HG03354 (cell line): ENCODE measurements at regions not wholly inside any gene's neighbourhood (a gene's known extent, or its start where the extent isn't known, plus 50 kb on each side); places are given as distances from the start of the nearest gene placed in this dataset.

Source experiments
- ATAC-seq: cut with Tn5 transposase; IDR thresholded peaks from one replicate; pipeline ENCODE4 v1.9.1; 2021; ENCODE audit warnings: mild to moderate bottlenecking; ENCODE audit not compliant: unreplicated experiment, poor library complexity, severe bottlenecking

DNA sequence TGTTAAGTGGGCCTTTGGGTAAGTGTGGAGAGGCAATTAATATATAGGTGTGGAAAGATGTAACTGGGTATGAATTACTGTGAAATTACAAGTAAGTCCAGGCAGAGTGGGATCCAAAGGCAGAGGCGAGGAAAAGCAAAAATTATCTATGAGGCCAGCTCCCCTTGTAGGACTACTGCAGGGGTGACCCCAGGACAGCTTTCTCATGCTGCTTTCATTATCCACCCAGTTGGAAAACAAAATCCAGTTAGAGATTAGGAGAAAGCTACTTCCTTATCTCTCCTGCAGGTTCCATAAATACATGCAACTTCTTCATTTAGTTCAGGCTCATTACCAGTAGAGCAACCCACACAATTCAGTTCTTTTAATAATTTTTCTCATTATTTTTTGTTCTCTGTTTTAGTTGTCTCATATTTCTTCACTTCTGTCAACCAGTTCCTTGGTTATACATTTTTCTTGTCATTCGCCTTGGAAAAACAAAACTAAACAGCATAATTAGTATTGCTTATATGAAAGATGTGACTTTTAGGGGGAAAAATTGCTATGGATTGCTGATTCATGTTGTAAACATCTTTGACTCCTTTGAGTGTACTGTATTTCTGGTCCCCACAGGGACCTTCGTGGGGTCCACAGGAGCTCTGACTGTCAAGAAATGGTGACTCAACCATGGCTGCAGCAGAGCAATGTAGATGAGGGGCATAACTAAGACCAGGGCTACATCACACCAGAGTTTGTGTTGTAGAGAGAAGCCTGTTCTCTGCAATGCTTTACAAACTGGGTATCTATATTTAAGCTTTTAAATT, 110.4 kb upstream of the PARD3B start:
- no peak for ATAC-seq

DNA sequence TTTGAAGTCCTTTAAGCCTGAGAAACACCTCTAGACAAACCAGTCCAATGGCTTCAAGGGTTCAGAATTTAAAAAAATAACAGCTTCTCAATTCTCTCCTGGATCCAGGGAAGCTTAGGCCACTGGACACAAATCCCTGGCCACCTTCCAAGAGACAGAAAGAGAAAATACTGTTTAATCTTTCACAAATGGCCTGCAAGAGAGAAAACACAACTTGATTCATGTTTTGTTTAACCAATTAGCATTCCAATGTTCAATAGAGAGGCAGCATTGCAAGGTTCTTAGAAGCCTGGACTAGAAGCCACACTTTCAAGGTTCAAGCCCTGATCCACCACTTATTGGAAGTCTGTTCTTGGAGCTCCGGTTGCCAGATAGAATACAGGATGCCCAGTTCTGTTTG, 109.0 kb upstream of the PARD3B start:
- no peak for ATAC-seq

DNA sequence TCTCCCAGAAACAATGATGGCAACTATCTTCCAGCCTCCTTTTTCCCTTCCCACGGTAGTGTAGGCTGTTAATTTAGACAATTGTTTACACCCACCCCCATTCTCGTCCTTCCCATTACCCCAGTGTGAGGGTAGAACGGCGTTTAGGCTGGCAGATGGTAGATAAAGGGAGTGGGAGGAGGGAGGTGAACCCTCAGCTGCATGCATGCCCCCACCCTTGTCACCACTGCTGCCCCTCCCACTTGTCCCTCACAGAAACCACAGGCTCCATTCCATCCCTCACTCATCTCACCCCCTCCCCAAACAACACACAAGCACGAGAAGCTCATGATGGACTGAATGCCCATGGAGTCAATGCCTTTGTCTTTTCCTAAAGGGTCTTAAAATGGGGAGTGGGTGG, 107.9 kb upstream of the PARD3B start:
- ATAC-seq = no peak

DNA sequence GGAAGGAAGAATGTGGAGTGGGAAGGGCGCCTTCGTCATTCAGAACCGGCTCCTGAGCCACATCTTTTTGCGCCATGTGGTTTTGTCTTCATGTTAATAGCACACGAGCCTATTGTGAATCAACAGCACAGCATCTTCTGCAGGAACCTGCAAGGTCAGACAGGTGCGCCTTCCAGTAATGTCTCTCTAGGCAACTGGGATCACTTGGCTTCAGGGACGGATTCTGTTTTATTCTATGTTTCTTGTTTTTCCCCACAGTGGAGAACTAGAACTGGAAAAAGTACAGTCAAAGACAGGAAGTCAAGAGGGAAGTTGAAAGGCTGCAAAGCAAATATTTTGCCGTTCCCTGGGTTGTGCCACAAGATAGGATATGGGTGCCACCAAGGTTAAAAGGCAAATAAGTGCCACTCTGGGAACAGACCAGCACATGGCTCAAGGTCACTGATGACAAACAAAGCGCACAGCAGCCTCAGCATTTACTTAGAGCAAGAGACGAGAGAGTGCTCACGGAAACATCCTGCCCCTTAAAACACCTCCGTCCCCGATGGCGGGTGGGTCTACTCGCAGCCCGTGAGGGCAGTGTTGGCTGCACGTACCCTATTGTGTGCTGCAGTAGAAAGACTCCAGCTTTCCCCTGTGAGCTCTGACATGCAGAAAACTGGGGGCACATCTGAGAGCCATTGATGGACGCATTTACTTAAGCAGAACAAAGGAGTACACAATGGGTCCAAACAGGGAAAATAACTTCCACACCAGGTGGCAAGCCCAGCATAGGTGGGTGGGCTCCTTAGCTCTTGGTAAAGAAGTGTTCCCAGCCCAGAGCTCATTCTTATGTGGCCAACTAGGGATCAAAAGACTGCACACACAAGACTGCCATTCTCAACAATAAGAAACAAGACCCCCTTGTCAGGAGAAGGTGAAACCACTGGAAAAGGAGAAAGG, 107.2 kb upstream of the PARD3B start:
- ATAC-seq = no peak

DNA sequence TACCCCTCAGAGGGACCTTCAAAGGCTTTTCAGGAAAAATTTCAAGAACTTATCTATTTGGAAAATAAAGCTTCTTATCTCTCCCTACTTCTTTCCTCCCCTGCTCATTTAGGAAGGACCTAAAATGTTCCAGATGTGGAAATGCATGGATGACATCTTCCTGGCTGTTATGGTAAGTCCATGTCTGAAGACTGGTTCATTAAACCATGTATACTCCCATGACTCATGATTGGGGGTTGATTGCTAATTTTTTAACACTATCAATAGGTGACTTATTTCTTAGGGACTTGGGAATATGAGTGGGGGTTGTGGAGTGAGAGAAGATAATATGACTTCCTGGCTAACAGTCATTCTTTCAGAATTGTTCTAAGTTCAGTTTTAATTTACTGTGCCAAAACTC, 104.0 kb upstream of the PARD3B start:
- ATAC-seq = no peak

DNA sequence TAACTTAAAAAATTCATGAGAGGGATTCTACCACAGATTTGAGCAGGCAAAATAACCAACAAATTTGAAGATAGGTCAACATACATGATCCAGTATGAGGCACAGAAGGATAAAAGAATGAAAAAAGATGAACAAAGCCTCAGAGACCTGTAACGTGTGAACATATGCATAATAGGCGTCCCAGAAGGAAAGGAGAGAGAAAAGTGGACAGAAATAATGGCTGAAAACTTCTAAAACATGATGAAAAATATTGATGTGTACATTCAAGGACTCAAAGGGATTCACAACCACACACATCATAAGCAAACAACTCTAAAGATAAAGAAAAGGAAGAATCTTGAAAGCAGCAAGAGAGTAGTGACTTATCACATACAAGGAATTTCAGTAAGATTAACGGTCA, 100.1 kb upstream of the PARD3B start:
- ATAC-seq = no peak

DNA sequence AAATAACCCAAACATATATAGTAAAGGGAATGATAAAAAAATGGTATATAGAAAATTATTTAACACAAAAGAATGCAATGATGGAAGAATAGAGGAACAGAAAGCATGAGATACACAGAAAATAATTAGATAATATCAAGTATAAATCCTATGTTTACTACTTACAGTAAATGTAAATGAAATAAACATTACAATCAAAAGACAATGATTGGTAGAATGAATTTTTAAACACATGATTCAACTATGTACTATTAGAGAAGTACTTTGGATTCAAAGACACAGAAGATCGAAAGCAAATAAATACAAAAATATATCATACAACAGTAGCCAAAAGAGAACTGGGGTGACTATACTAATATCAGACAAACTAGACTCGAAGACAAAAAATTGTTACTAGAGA, 97.6 kb upstream of the PARD3B start:
- no peak for ATAC-seq

DNA sequence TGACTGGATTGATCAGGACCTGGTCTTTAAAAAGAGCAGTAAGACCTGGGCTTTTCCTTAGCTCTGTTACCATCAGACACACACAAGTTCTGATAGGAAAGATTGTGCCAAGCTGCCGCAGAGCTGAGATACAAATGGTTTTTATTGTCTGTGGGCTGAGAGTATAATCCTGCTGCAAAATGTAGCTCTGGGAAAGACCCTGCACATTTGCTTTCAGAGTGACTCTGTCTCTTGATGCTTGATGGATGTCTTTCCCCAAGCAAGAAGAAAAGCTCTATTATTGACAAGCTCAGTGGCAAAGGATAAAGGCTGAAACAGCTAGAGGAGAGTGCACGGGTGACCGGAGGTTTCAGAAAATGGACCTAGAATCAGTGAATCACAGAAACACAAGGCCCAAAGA, 95.3 kb upstream of the PARD3B start:
- no peak for ATAC-seq

DNA sequence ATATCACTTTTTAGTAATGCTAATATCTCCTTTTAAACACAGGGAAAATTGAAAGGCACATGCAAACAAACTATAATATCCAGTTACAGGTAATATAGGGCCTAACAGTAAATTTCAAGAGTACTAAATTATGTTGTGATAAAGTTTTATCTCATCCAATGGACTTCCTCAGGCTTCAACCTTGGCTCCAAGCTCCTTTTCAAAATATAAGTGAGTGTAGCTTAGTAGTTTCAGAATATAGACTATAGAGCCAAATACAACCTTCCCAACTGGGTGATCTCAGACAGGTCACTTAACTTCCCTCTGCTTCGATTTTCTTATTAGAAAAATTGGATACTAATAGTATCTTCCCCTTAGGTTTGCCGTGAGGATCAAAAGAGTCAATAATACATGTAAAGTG, 93.5 kb upstream of the PARD3B start:
- no peak for ATAC-seq

DNA sequence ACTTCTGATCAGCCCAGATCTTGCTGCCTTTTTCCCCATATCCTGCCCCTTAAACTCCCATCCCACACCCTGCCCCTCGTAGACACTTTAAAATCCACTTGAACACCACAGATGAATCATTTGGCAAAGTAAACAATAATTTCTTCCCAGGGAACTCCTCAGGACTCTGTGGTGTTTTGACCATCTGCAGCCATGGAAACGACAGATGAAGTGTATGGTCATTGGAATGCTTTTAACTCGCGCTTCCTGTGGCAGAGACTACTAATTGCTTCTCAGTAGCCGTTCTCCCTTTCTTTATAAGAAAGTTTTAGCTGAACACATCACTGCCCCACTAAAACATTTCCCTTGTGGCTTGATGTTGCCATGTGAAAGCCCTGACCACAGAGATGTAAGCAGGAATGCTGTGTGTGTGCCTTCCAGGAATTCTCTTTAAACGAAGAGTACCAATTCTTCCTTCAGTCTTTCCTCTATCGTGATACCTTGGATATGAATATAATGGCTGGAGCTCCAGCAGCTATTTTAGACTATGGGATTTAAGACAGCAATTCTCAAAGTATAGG, 92.7 kb upstream of the PARD3B start:
- no peak for ATAC-seq

DNA sequence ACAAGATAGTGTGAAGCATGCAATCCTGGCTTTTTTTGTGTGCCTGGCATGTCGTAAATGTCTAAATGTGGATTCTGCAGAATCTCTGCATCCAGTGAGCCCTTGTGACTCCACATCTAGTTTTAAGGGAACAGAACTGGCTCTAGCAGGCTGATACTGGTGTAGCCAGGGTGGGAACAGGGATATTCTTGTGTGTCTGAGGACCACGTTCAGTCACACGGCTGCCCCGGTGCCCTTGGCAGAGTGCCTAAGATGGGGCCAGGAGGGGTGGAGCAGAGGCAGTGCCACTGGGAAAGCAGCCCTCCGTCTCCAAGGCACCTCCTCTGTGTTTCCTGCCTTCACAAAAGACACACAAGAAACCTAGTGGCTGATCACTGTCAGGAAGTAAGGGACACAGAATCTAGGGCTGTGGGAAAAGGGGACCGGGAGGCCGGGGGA, 91.5 kb upstream of the PARD3B start:
- no peak for ATAC-seq

DNA sequence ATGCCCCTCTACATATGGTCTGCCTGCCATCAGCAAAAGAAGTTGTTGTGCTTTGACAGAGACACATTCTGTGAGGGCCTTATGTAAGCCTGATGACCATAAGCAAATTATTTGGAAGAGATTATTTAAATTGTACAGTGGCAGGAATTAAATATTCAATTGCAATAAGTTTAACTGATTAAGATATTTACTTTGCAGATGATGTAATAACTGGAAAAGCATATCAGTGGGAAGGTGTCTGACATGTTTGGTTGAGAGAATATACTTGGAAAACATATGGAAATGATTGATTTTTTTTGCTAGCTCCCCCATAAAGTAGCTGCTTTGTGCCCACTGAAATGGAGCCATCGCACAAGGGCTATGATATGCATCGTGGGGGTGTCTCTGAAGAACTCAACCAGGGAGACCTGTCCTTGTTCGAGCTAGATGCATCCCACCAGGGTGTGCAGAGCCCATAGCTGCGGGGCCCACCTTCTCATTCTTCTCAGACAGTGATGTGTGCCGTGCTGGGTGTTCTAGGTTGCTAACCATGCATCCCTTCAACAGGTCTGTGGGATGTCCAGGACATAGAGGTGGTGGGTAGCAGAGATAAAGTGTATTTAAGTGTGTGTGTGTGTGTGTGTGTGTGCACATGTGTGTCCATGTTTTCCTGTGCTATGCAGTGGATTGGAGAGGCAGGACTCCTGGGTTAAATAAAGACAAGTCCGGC, 90.4 kb upstream of the PARD3B start:
- no peak for ATAC-seq

DNA sequence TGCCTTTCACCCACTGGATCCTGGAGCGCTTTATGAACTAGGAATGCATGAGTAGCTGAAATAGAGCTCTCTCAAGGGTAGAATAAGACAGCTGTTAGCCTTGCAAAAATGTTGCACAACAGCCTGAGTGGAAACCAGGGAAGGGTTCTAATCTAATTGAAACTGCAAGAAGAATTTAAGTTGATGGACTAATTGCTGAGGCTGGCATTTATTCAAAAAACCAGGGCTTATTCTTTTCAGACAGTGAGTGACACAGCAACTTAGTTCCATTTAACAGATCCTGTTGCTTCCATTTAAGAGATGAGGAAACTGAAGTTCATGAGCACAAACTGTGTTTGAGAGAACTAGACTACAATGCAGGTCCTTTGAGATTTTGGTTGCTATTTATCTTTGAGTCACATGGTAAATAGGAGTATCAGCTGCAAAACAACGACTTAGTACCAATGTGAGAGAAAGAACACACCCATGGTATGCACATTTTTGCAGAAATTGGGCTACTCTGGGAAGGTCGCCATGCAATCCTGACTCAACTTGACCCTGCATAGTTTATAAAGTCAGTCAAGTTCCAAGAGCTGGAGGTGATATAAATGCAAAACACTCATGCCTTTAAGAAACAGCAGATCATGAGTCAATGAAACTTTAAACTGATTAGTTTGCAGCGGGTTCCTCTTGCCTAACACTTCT, 76.4 kb upstream of the PARD3B start:
- no peak for ATAC-seq

DNA sequence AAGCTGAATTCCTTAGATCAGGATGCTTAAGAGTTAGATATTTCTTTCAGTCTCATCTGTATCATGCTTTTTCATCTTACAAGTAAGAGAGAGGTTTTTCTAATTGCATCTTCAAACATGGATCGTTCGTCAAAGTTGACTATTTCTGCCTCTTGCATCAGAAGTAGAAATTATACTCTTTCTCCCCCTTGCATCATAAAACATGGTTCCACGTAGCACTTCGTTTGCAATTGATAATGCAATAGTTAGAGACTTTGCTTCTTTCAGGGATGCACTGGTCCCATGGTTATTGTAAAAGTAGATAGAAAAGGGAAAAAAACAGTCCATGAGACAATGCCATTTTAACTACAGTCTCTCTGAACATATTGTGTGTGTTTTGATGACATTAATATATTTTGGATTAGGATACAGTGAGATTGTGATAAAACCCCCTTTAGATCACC, 75.1 kb upstream of the PARD3B start:
- no peak for ATAC-seq

DNA sequence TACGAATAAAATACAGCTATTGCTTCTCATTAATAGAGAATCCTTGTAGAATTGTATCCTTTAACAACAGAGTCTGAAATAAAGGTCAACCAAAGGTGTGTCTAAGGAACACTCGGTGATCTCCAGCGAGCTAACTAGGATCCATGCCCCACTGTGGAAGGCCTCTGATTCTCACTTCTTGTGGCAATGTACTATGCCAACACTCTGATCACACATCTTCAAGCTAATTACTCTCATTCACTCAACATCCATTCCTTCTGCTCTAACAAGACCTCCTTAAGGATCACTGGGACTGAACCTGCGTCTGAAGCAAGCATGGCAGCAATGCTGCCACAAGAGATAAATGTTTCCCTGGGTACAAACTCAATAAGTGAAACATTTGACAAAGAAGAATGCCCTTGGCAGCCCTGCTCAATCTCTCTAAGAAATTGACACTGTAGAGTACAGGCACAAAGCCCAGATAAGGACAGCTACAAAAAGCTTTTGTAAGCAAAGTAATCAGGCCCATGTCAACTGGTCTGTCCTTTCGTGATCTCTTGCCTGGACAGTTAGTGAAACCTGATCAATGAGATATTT, 74.6 kb upstream of the PARD3B start:
- ATAC-seq = no peak

DNA sequence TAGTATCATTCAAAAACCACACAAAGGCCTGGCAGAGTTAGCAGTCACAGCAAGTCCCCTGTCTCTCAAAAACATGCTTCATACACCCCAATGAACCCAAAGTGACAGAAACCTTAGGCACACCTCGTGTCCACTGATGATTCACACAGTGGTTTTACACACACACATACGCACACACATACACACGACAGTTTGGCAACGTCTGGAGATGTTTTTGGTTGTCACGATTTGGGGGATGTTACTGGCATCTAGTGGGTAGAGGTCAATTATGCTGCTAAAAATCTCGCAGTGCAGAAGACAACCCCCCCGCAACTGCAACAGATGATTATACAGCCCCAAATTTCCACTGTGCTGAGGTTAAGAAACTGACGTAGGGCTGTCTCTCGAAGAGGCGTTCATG, 72.9 kb upstream of the PARD3B start:
- no peak for ATAC-seq

DNA sequence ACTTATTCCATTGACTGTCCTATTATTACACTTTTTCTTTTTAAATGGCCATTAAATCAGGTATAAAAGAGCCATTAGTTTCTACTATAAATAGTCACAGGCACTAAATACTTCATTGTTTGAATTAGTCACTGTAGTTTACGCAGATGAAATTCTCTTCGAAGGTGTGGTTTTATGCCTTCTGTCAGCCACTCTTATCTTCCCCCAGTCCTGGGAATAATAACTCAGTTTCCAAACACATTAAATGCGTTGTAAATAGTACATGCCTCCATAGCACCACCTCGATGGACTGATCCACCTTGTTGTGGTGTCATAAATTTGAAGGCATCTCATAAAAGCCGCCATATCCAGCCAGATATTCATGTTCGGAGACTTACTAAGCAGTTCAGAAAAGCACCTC, 72.1 kb upstream of the PARD3B start:
- no peak for ATAC-seq

DNA sequence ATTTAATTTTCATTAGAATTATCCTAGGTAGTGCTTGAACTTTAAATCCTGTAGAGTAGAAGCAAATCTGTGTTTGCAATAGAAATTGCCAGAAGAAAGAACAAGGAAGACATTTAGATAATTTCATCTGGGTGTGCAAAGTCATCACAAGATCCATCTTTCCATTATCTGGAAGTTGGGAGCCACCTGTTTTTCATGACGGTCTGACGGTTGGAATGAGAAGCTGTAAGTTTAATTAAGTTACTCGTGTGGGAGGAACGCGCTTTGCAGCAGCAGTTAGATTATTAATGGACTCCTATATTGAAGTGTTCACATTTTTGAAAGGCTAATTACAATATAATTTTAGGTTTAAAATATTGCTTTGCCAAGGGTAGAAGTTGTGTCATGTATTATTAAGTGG, 69.9 kb upstream of the PARD3B start:
- ATAC-seq = no peak

DNA sequence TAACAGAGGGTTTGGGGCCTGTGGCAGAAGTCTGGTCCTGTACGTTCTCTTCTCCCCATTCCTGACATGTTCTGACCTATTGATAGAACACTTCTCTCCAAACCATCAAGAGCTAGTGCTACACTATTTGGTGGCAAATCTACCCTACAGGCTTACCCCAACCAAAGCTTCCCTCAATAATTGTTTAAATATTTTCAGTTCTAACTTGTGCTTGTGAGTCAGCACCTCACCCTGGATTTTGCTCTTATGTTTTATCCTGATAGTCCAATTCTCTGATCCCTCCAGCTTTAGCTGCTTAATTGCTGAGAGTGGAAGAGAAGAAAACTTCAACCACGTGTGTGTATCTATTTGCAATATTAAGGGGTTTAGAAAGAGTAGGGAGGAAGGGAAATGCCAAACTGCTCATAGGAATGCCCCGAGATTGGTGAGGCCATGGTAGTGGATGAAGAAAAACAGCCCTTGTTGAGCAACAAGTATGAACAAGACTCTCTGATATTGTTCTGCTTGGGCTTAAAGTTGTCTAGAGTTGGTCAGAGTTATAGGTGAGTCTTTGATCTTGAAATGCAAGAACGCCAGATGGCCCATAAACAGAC, 67.8 kb upstream of the PARD3B start:
- no peak for ATAC-seq
